K562 (cell line): ENCODE measurements at regions not wholly inside any gene's neighbourhood (a gene's known extent, or its start where the extent isn't known, plus 50 kb on each side); places are given as distances from the start of the nearest gene placed in this dataset.

Source experiments
- ATAC-seq: fragments of 200-7000 bp; cut with Tn5 transposase; 3 replicates; pipeline ENCODE4 v1.9.1; 2020; ENCODE audit warnings: moderate library complexity
- BruUV-seq: library from RNA; stranded (reverse); fragments of 400-500 nt; replicated peaks from 2 replicates; lab custom pipeline; 2021; lab: Mats Ljungman, UMichigan
- CTCF ChIA-PET: fragments of 300-600 bp; formaldehyde crosslinking; extraction: SDS; loops from one replicate; lab custom pipeline; 2021; ENCODE audit warnings: low intra/inter-chr PET ratio; lab: Yijun Ruan, JAX
- POLR2A ChIA-PET: fragments of 300-600, 350-650 bp; sonication (Branson Sonifier 250); formaldehyde crosslinking; extraction: SDS; loops from one replicate; lab custom pipeline; 2021; ENCODE audit warnings: antibody characterized with exemption, inconsistent platforms; lab: Yijun Ruan, JAX
- DNase-seq, 4 experiments: peaks; one replicate each; pipeline versions ENCODE4 v3.0.0 to v3.0.0-alpha.2; 2011 to 2018; ENCODE audit warnings: low spot score in 3 of 4, mixed read lengths in 3 of 4; ENCODE audit errors: extremely low read depth in 1 of 4
- FAIRE-seq: peaks from 2 replicates; lab custom pipeline; 2011; peaks lifted over from hg19 to GRCh38; lab: Jason Lieb, UNC
- H2AFZ ChIP-seq: 2 replicates; pipeline ENCODE4 v1.6.0; 2011; ENCODE audit warnings: low read depth, low read length, control low read depth, inconsistent platforms
- H3K27ac ChIP-seq: fragments of 200-600 bp; 3 replicates; pipeline ENCODE4 v1.8.0; 2011; ENCODE audit warnings: low read depth, mild to moderate bottlenecking, control low read depth, inconsistent platforms, low read length, moderate library complexity, mixed read lengths; ENCODE audit errors: extremely low read depth
- H3K27me3 ChIP-seq, 2 experiments: fragments of 300-600 bp in 1 of 2; 2 replicates in 1 of 2; 3 replicates in 1 of 2; pipeline versions ENCODE4 v1.6.0 to v1.8.0; 2011; ENCODE audit warnings: inconsistent platforms in 2 of 2, low read length in 2 of 2, mild to moderate bottlenecking in 1 of 2, mixed read lengths in 1 of 2, moderate library complexity in 1 of 2; ENCODE audit not compliant: control insufficient read depth in 2 of 2, insufficient read depth in 2 of 2
- H3K36me3 ChIP-seq: fragments of 300-600 bp; 3 replicates; pipeline ENCODE4 v1.8.0; 2011; ENCODE audit warnings: mild to moderate bottlenecking, low read length, inconsistent platforms; ENCODE audit not compliant: control insufficient read depth, insufficient read depth
- H3K4me1 ChIP-seq, 2 experiments: fragments of 200-600 bp in 1 of 2; replicated peaks in 1 of 2; 2 replicates in 1 of 2; 3 replicates in 1 of 2; pipeline versions ENCODE4 v1.5.1 to v1.8.0; 2011; ENCODE audit warnings: inconsistent platforms in 2 of 2, low read length in 2 of 2, mild to moderate bottlenecking in 1 of 2, mixed read lengths in 1 of 2, moderate library complexity in 1 of 2; ENCODE audit not compliant: control insufficient read depth in 2 of 2, insufficient read depth in 2 of 2
- H3K4me2 ChIP-seq: 2 replicates; pipeline ENCODE4 v1.6.1; 2011; ENCODE audit warnings: low read length, control low read depth, inconsistent platforms, mixed read lengths; ENCODE audit not compliant: insufficient read depth
- H3K4me3 ChIP-seq: fragments of 200-600 bp; sonication (generic), shearing (Covaris generic); 2 replicates; pipeline ENCODE4 v1.5.1; 2016; ENCODE audit warnings: control low read depth, inconsistent platforms
- H3K79me2 ChIP-seq: fragments of 200-600 bp; 3 replicates; pipeline ENCODE4 v1.8.0; 2011; ENCODE audit warnings: low read length, inconsistent platforms; ENCODE audit not compliant: control insufficient read depth, insufficient read depth
- H3K9ac ChIP-seq, 2 experiments: 2 replicates each; pipeline versions ENCODE4 v1.6.0 to v1.6.1; 2011; ENCODE audit warnings: low read depth in 2 of 2, low read length in 2 of 2, control low read depth in 1 of 2, inconsistent platforms in 1 of 2, mild to moderate bottlenecking in 1 of 2, mixed read lengths in 1 of 2; ENCODE audit not compliant: insufficient read depth in 1 of 2
- H3K9me1 ChIP-seq: one replicate; pipeline ENCODE4 v1.6.0; 2011; ENCODE audit warnings: inconsistent platforms, mild to moderate bottlenecking, low read length, moderate library complexity; ENCODE audit not compliant: control insufficient read depth, insufficient read depth
- H3K9me3 ChIP-seq: replicated peaks from 2 replicates; pipeline ENCODE4 v1.5.1; 2011; ENCODE audit warnings: low read depth, low read length, inconsistent platforms; ENCODE audit not compliant: control insufficient read depth, insufficient read depth
- H4K20me1 ChIP-seq: replicated peaks from 2 replicates; pipeline ENCODE4 v1.6.1; 2011; ENCODE audit warnings: low read length, inconsistent platforms, mixed read lengths; ENCODE audit not compliant: control insufficient read depth, insufficient read depth
- ADNP ChIP-seq: fragments of 200-800 bp; sonication (Bioruptor generic); IDR thresholded peaks from 2 replicates; pipeline ENCODE4 v1.6.1; 2016; ENCODE audit warnings: missing genetic modification characterization, missing compliant biosample characterization
- ARID1B ChIP-seq: fragments of 450-650 bp; IDR thresholded peaks from 2 replicates; pipeline ENCODE4 v1.6.1; 2016; ENCODE audit warnings: antibody characterized with exemption, mild to moderate bottlenecking, inconsistent platforms
- FOXJ3 ChIP-seq: sonication (generic); formaldehyde crosslinking; IDR thresholded peaks from 2 replicates; pipeline ENCODE4 v1.4.0; 2020; ENCODE audit warnings: mild to moderate bottlenecking, missing genetic modification reagents
- HNRNPLL ChIP-seq: fragments of 200-400 bp; formaldehyde crosslinking; IDR thresholded peaks from 2 replicates; pipeline ENCODE4 v1.6.1; 2017; ENCODE audit warnings: low read length, low read depth, mild to moderate bottlenecking; ENCODE audit not compliant: poor library complexity, severe bottlenecking
- PTRF ChIP-seq: fragments of 450-650 bp; IDR thresholded peaks from 2 replicates; pipeline ENCODE4 v1.6.1; 2016; ENCODE audit warnings: mild to moderate bottlenecking, missing genetic modification characterization, missing compliant biosample characterization
- YY1 ChIP-seq, 3 experiments: IDR thresholded peaks; 2 replicates each; pipeline ENCODE4 v1.6.1; 2011; ENCODE audit warnings: low read length in 2 of 3, mild to moderate bottlenecking in 2 of 3, moderate library complexity in 2 of 3, borderline replicate concordance in 1 of 3, control low read depth in 1 of 3, low read depth in 1 of 3; ENCODE audit not compliant: insufficient read depth in 3 of 3, insufficient replicate concordance in 2 of 3, control insufficient read depth in 1 of 3, insufficient read length in 1 of 3; ENCODE audit errors: extremely low read depth in 1 of 3
- ZFP30 ChIP-seq: fragments of 250-450 bp; sonication (Bioruptor Pico); IDR thresholded peaks from 2 replicates; pipeline ENCODE4 v1.8.0; 2022; ENCODE audit warnings: moderate library complexity, mild to moderate bottlenecking, inconsistent platforms, borderline replicate concordance
- ZNF277 ChIP-seq: fragments of 250-450 bp; sonication (Bioruptor Pico); IDR thresholded peaks from 2 replicates; pipeline ENCODE4 v1.8.0; 2022; ENCODE audit warnings: inconsistent platforms, mild to moderate bottlenecking, moderate library complexity, borderline replicate concordance
- ZNF318 ChIP-seq, 2 experiments: fragments of 450-650 bp; IDR thresholded peaks; 2 replicates each; pipeline ENCODE4 v1.6.1; 2016; ENCODE audit warnings: mild to moderate bottlenecking in 2 of 2, borderline replicate concordance in 1 of 2, low read depth in 1 of 2, moderate library complexity in 1 of 2
- ZZZ3 ChIP-seq: fragments of 450-650 bp; IDR thresholded peaks from 2 replicates; pipeline ENCODE4 v1.6.1; 2016; ENCODE audit warnings: antibody characterized with exemption, mild to moderate bottlenecking, moderate library complexity
- WGBS: fragments of 100-300 bp; shearing (Covaris generic); methylation state at CpG from one replicate; pipeline ENCODE4 v1.1.6; 2016; ENCODE audit warnings: low coverage, mixed read lengths; ENCODE audit not compliant: insufficient coverage; ENCODE audit errors: missing lambda C conversion rate; 5-methylcytosine and 5-hydroxymethylcytosine counted together
- in situ Hi-C: fragments of 300-500 bp; cut with MboI; formaldehyde crosslinking; loops from 4 replicates; pipeline ENCODE4 v1.15.0; 2018; ENCODE audit warnings: inconsistent platforms, mixed read lengths
- intact Hi-C: fragments of 100-400 bp; cut with micrococcal nuclease; formaldehyde crosslinking; loops from 2 replicates; pipeline ENCODE4 v1.14.2; 2022

GRCh38 chr14:97390096-97390724 is 593.0 kb downstream of the VRK1 start (continued):
- TF ChIP-seq ZNF277 (CRISPR knock-in tag) (no peak), ZFP30 (CRISPR knock-in tag) (no peak), HNRNPLL (no peak)
- TF ChIP-seq, all 486 proteins: peak for 0

- WGBS, result 4% methylated on average over 6 of the region's 6 CpGs
- Histone ChIP-seq H3K27ac (no peak overlapping the region), H3K9ac (no peak overlapping the region), H4K20me1 (no peaks in the 10 kb centered on the region), H3K4me1 (no peaks in the 10 kb centered on the region), H3K79me2 (no peaks in the 10 kb centered on the region), H3K36me3 (no peaks in the 10 kb centered on the region), H3K27me3 (no peaks in the 10 kb centered on the region), H3K9me3 (no peaks in the 10 kb centered on the region), H3K9me1 (no peaks in the 10 kb centered on the region), H3K4me2 (no peak overlapping the region), H2AFZ (no peak overlapping the region), H3K4me3 (no peak overlapping the region)
- FAIRE-seq (no peak), ATAC-seq (no peak), DNase-seq (no peak)
- in situ Hi-C loops (no loop called here), intact Hi-C loops (no loop called here)
- no TSS peak for BruUV-seq
- ChIA-PET POLR2A (interaction anchor here (0.7 kb wide), 1 partner anchor 241 kb away, joined by 3 read pairs; no protein-coding TSS in a partner anchor), CTCF (no interaction called here)
- TF ChIP-seq FOXJ3 (CRISPR knock-in tag) (no peak), ZNF318 (IDR thresholded peaks at IDR 0.05; ENCODE audit: borderline replicate concordance in 1 of 2, low read depth in 1 of 2) (no peak), ARID1B (no peak), PTRF (no peak), ZZZ3 (no peak), ADNP (tag) (no peak), YY1 (IDR thresholded peaks at IDR 0.05; ENCODE audit: borderline replicate concordance in 1 of 3, control insufficient read depth in 1 of 3, extremely low read depth in 1 of 3, insufficient read depth in 3 of 3, insufficient read length in 1 of 3, insufficient replicate concordance in 2 of 3, low read depth in 1 of 3, low read length in 2 of 3) (no peak)
Observed at GRCh38 chr14:97393244-97393643, 596.1 kb downstream of the VRK1 start.
